ENCODE measurements at regions not wholly inside any gene's neighbourhood (a gene's known extent, or its start where the extent isn't known, plus 50 kb on each side); places are given as distances from the start of the nearest gene placed in this dataset.

- Histone ChIP-seq H3K79me2 (ENCODE audit: low read length) (no peaks in the 10 kb centered on the region), H3K4me2 (ENCODE audit: low read length) (no peak overlapping the region), H3K27me3 (ENCODE audit: low read depth, low read length) (no peaks in the 10 kb centered on the region), H4K20me1 (ENCODE audit: insufficient read depth, low read length) (no peaks in the 10 kb centered on the region), H3K27ac (ENCODE audit: low read length) (no peak overlapping the region), H3K4me1 (ENCODE audit: low read length) (no peaks in the 10 kb centered on the region), H3K4me3 (ENCODE audit: low read length) (no peak overlapping the region), H3K9ac (ENCODE audit: low read length) (no peak overlapping the region), H3K36me3 (replicated peaks; ENCODE audit: low read depth, low read length) (no peaks in the 10 kb centered on the region), H2AFZ (ENCODE audit: low read depth, low read length) (no peak overlapping the region), H3K9me3 (ENCODE audit: insufficient read depth, low read length) (no peaks in the 10 kb centered on the region)
- TF ChIP-seq EZH2phosphoT487 (IDR thresholded peaks at IDR 0.05; ENCODE audit: low read depth) (no peak), CTCF (IDR thresholded peaks at IDR 0.05; ENCODE audit: low read depth, low read length) (no peak)
Measured at GRCh38 chr5:30994902-30995301, 198.6 kb upstream of the CDH6 start.

DNA sequence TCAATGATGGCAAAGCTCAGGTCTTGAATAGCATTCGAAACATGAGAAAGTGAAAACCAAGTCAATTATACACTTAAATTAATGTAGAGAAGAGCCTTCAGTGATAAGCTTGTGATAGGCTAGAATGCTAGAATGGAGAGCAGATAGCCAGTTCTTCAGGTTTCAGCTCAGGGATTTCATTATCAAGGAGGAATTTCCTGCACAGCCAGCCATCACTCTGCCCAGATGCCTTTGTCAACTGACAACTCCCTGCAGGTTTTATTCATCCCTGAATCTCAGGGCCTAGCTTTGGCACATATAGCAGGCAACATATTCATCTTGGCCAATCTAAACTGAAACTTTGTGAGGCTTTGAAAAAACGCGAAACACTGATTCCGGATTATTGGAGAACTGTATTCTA, 199.3 kb upstream of the CDH6 start:
- no peaks in the 10 kb centered on the region for H3K36me3 ChIP-seq (replicated peaks; ENCODE audit: low read depth, low read length)

DNA sequence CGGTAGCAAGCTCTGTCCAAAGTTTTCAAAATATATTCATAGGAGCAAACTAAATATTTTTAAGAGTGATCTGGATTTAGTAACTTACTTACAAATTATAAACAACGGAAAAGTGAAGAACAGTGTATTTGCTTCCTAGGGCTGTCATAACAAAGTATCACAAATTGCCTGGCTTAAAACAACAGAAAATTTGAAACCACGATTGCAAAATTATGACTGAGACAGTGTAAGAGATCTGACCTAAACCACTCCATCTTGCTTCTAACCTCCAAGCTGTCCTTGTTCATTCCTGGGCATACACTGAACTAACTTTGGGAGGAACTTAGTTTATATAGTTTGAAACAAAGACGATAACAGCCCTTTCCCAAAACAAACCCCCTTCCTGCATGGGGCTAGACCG, 202.0 kb upstream of the CDH6 start:
- no peak for TF ChIP-seq CTCF (IDR thresholded peaks at IDR 0.05; ENCODE audit: low read depth, low read length)
- TF ChIP-seq EZH2phosphoT487 (IDR thresholded peaks at IDR 0.05; ENCODE audit: low read depth), result no peak
- Histone ChIP-seq H3K9ac (ENCODE audit: low read length) (no peak overlapping the region), H3K36me3 (replicated peaks; ENCODE audit: low read depth, low read length) (no peaks in the 10 kb centered on the region)

More for the DNA sequence above, 199.3 kb upstream of the CDH6 start:
- Histone ChIP-seq H3K9me3 (ENCODE audit: insufficient read depth, low read length) (no peaks in the 10 kb centered on the region), H3K79me2 (ENCODE audit: low read length) (no peaks in the 10 kb centered on the region), H3K9ac (ENCODE audit: low read length) (no peak overlapping the region), H3K27ac (ENCODE audit: low read length) (no peak overlapping the region), H3K4me1 (ENCODE audit: low read length) (no peaks in the 10 kb centered on the region), H3K4me3 (ENCODE audit: low read length) (no peak overlapping the region), H4K20me1 (ENCODE audit: insufficient read depth, low read length) (no peaks in the 10 kb centered on the region), H2AFZ (ENCODE audit: low read depth, low read length) (no peak overlapping the region), H3K4me2 (ENCODE audit: low read length) (no peak overlapping the region), H3K27me3 (ENCODE audit: low read depth, low read length) (no peaks in the 10 kb centered on the region)
- TF ChIP-seq CTCF (IDR thresholded peaks at IDR 0.05; ENCODE audit: low read depth, low read length) (no peak), EZH2phosphoT487 (IDR thresholded peaks at IDR 0.05; ENCODE audit: low read depth) (no peak)

DNA sequence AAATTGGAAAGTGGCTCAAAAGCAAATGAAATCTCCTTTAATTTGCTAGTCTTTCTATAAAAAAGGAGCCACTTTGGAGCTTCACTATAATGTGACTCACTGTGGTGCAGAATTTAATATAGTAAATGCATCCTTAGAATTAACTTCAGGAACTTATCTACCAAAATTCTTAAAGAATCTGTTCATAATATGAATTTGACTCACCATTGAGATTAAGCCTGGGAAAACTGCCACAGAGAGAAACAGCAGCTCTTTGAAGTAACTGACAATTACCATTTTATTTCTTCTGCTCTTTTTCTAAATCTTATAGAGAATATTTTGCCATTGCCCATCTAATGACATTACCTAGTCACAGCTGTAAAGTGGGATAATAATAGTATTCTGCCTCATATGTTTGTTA, 211.9 kb upstream of the CDH6 start:
- no peaks in the 10 kb centered on the region for H3K9me3 ChIP-seq (ENCODE audit: insufficient read depth, low read length)
- no peak overlapping the region for H3K4me2 ChIP-seq (ENCODE audit: low read length)
- H3K9ac ChIP-seq (ENCODE audit: low read length), result no peak overlapping the region
- H4K20me1 ChIP-seq (ENCODE audit: insufficient read depth, low read length), result no peaks in the 10 kb centered on the region
- TF ChIP-seq CTCF (IDR thresholded peaks at IDR 0.05; ENCODE audit: low read depth, low read length), result no peak
- TF ChIP-seq EZH2phosphoT487 (IDR thresholded peaks at IDR 0.05; ENCODE audit: low read depth), result no peak
- no peak overlapping the region for H3K27ac ChIP-seq (ENCODE audit: low read length)
- no peaks in the 10 kb centered on the region for H3K4me1 ChIP-seq (ENCODE audit: low read length)
- no peaks in the 10 kb centered on the region for H3K27me3 ChIP-seq (ENCODE audit: low read depth, low read length)
- H2AFZ ChIP-seq (ENCODE audit: low read depth, low read length), result no peak overlapping the region
- no peak overlapping the region for H3K4me3 ChIP-seq (ENCODE audit: low read length)
- H3K36me3 ChIP-seq (replicated peaks; ENCODE audit: low read depth, low read length), result no peaks in the 10 kb centered on the region
- no peaks in the 10 kb centered on the region for H3K79me2 ChIP-seq (ENCODE audit: low read length)

More for the DNA sequence above, 202.0 kb upstream of the CDH6 start:
- H3K4me1 ChIP-seq (ENCODE audit: low read length), result no peaks in the 10 kb centered on the region
- no peaks in the 10 kb centered on the region for H3K9me3 ChIP-seq (ENCODE audit: insufficient read depth, low read length)
- H3K79me2 ChIP-seq (ENCODE audit: low read length), result no peaks in the 10 kb centered on the region
- H3K4me2 ChIP-seq (ENCODE audit: low read length), result no peak overlapping the region
- H4K20me1 ChIP-seq (ENCODE audit: insufficient read depth, low read length), result no peaks in the 10 kb centered on the region
- H3K27me3 ChIP-seq (ENCODE audit: low read depth, low read length), result no peaks in the 10 kb centered on the region
- no peak overlapping the region for H3K27ac ChIP-seq (ENCODE audit: low read length)
- H2AFZ ChIP-seq (ENCODE audit: low read depth, low read length), result no peak overlapping the region
- H3K4me3 ChIP-seq (ENCODE audit: low read length), result no peak overlapping the region

Measured in OCI-LY3 (cell line).